HCT116 (cell line): ENCODE measurements at regions not wholly inside any gene's neighbourhood (a gene's known extent, or its start where the extent isn't known, plus 50 kb on each side); places are given as distances from the start of the nearest gene placed in this dataset.
"Not testable (repeated sequence)": the region's sequence is repeated elsewhere in the genome, so short reads cannot be mapped to it uniquely, and the experiment has no call there.

ENCODE experiments used
- ATF3 ChIP-seq: IDR thresholded peaks from 2 replicates; pipeline ENCODE4 v1.6.1; 2012
- CEBPB ChIP-seq: IDR thresholded peaks from 2 replicates; pipeline ENCODE4 v1.6.1; 2012; ENCODE audit warnings: low read depth
- CTCF ChIP-seq, 3 experiments: fragments of 200-600 bp in 1 of 3; sonication (generic) in 1 of 3; IDR thresholded peaks in 2 of 3; conservative IDR thresholded peaks in 1 of 3; 2 replicates each; pipeline ENCODE4 v1.5.1; 2012 to 2017; ENCODE audit warnings: low read depth in 2 of 3, low read length in 2 of 3, antibody characterized with exemption in 1 of 3, borderline replicate concordance in 1 of 3, control low read depth in 1 of 3, mild to moderate bottlenecking in 1 of 3, mixed read lengths in 1 of 3, mixed run types in 1 of 3, moderate library complexity in 1 of 3; ENCODE audit not compliant: insufficient read depth in 1 of 3
- EZH2 ChIP-seq: fragments of 200-600 bp; sonication (generic); IDR thresholded peaks from 2 replicates; pipeline ENCODE4 v1.6.1; 2017; ENCODE audit warnings: antibody characterized with exemption, mixed run types
- EZH2phosphoT487 ChIP-seq: fragments of 200-600 bp; IDR thresholded peaks from 2 replicates; pipeline ENCODE4 v1.6.1; 2018; ENCODE audit warnings: antibody characterized with exemption, borderline replicate concordance
- FOSL1 ChIP-seq: IDR thresholded peaks from 2 replicates; pipeline ENCODE4 v1.6.1; 2012; ENCODE audit warnings: low read depth
- MAX ChIP-seq: IDR thresholded peaks from 2 replicates; pipeline ENCODE4 v1.6.1; 2012
- POLR2A ChIP-seq: IDR thresholded peaks from 2 replicates; pipeline ENCODE4 v1.7.0; 2011; ENCODE audit warnings: borderline replicate concordance; ENCODE audit not compliant: insufficient read depth, insufficient read length; ENCODE audit errors: extremely low read depth
- SIN3A ChIP-seq: IDR thresholded peaks from 2 replicates; pipeline ENCODE4 v1.6.1; 2012; ENCODE audit warnings: low read depth
- SP1 ChIP-seq: IDR thresholded peaks from 2 replicates; pipeline ENCODE4 v1.6.1; 2012; ENCODE audit warnings: low read depth
- SRF ChIP-seq: IDR thresholded peaks from 2 replicates; pipeline ENCODE4 v1.6.1; 2012; ENCODE audit warnings: low read depth
- ZBTB33 ChIP-seq: IDR thresholded peaks from 2 replicates; pipeline ENCODE4 v1.6.1; 2011; ENCODE audit warnings: mild to moderate bottlenecking, low read length, moderate library complexity; ENCODE audit not compliant: insufficient replicate concordance; ENCODE audit errors: extremely low read depth
- ZNF274 ChIP-seq: fragments of 200-500 bp; sonication (Bioruptor generic); IDR thresholded peaks from 2 replicates; pipeline ENCODE4 v1.6.1; 2014; ENCODE audit warnings: mild to moderate bottlenecking, low read depth, low read length, inconsistent platforms
- TF ChIP-seq, protein P1 (sequence below): IDR thresholded peaks from 2 replicates; pipeline ENCODE4 v1.6.1; 2012; ENCODE audit warnings: low read depth

GRCh38 chr18:38720181-38720580, 1154.6 kb upstream of the CELF4 start:
- TF ChIP-seq CTCF (IDR thresholded peaks at IDR 0.05 in 2 of 3, conservative IDR thresholded peaks at IDR 0.05 in 1 of 3; ENCODE audit: borderline replicate concordance in 1 of 3, insufficient read depth in 1 of 3, low read depth in 2 of 3, low read length in 2 of 3); EZH2; SRF; POLR2A; SIN3A; ZNF274; MAX; SP1; ZBTB33; EZH2phosphoT487; FOSL1; ATF3; CEBPB: not testable (repeated sequence)
- TF ChIP-seq, protein P1, sequence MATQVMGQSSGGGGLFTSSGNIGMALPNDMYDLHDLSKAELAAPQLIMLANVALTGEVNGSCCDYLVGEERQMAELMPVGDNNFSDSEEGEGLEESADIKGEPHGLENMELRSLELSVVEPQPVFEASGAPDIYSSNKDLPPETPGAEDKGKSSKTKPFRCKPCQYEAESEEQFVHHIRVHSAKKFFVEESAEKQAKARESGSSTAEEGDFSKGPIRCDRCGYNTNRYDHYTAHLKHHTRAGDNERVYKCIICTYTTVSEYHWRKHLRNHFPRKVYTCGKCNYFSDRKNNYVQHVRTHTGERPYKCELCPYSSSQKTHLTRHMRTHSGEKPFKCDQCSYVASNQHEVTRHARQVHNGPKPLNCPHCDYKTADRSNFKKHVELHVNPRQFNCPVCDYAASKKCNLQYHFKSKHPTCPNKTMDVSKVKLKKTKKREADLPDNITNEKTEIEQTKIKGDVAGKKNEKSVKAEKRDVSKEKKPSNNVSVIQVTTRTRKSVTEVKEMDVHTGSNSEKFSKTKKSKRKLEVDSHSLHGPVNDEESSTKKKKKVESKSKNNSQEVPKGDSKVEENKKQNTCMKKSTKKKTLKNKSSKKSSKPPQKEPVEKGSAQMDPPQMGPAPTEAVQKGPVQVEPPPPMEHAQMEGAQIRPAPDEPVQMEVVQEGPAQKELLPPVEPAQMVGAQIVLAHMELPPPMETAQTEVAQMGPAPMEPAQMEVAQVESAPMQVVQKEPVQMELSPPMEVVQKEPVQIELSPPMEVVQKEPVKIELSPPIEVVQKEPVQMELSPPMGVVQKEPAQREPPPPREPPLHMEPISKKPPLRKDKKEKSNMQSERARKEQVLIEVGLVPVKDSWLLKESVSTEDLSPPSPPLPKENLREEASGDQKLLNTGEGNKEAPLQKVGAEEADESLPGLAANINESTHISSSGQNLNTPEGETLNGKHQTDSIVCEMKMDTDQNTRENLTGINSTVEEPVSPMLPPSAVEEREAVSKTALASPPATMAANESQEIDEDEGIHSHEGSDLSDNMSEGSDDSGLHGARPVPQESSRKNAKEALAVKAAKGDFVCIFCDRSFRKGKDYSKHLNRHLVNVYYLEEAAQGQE = not testable (repeated sequence)
